ENCODE measurements at regions not wholly inside any gene's neighbourhood (a gene's known extent, or its start where the extent isn't known, plus 50 kb on each side); places are given as distances from the start of the nearest gene placed in this dataset.

GRCh38 chr4:151968643-151969042 is 207.8 kb upstream of the GATB start:
- TF ChIP-seq CREB1 (IDR thresholded peaks at IDR 0.05; ENCODE audit: low read depth) (no peak), PBX3 (IDR thresholded peaks at IDR 0.05; ENCODE audit: insufficient replicate concordance, low read depth, low read length) (no peak), POLR2AphosphoS5 (IDR thresholded peaks at IDR 0.05; ENCODE audit: low read length) (no peak), MAX (IDR thresholded peaks at IDR 0.05; ENCODE audit: low read depth, low read length) (no peak), ZNF274 (IDR thresholded peaks at IDR 0.05; ENCODE audit: insufficient read depth, insufficient read length) (no peak), YY1 (IDR thresholded peaks at IDR 0.05; ENCODE audit: low read depth, low read length) (no peak), POLR2A (IDR thresholded peaks at IDR 0.05; ENCODE audit: low read depth, low read length) (no peak), SP1 (IDR thresholded peaks at IDR 0.05; ENCODE audit: low read depth, low read length) (no peak), NFYB (IDR thresholded peaks at IDR 0.05; ENCODE audit: insufficient read depth, low read depth, low read length) (no peak), SUPT20H (IDR thresholded peaks at IDR 0.05; ENCODE audit: borderline replicate concordance, control insufficient read depth, low read depth, low read length) (no peak), KAT2A (conservative IDR thresholded peaks at IDR 0.05; ENCODE audit: control insufficient read depth, low read depth, low read length) (no peak), EP300 (IDR thresholded peaks at IDR 0.05; ENCODE audit: borderline replicate concordance in 1 of 2, control insufficient read depth in 1 of 2, low read depth in 2 of 2, low read length in 2 of 2) (no peak), IKZF1 (conservative IDR thresholded peaks at IDR 0.05) (no peak)
- TF ChIP-seq, protein P1, sequence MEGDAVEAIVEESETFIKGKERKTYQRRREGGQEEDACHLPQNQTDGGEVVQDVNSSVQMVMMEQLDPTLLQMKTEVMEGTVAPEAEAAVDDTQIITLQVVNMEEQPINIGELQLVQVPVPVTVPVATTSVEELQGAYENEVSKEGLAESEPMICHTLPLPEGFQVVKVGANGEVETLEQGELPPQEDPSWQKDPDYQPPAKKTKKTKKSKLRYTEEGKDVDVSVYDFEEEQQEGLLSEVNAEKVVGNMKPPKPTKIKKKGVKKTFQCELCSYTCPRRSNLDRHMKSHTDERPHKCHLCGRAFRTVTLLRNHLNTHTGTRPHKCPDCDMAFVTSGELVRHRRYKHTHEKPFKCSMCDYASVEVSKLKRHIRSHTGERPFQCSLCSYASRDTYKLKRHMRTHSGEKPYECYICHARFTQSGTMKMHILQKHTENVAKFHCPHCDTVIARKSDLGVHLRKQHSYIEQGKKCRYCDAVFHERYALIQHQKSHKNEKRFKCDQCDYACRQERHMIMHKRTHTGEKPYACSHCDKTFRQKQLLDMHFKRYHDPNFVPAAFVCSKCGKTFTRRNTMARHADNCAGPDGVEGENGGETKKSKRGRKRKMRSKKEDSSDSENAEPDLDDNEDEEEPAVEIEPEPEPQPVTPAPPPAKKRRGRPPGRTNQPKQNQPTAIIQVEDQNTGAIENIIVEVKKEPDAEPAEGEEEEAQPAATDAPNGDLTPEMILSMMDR (IDR thresholded peaks at IDR 0.05 in 2 of 3, conservative IDR thresholded peaks at IDR 0.05 in 1 of 3; ENCODE audit: control insufficient read depth in 2 of 3, extremely low read depth in 1 of 3, insufficient read depth in 1 of 3, low read depth in 3 of 3, low read length in 3 of 3), result no peak

Data from GM12878 (cell line).